PC-9 (cell line): ENCODE measurements at regions not wholly inside any gene's neighbourhood (a gene's known extent, or its start where the extent isn't known, plus 50 kb on each side); places are given as distances from the start of the nearest gene placed in this dataset.
A peak's percentile ranks its signal among the peaks of the same experiment; 100 is the strongest.

Experiments used
- BruUV-seq: library from RNA; stranded (reverse); fragments of 400-500 nt; replicated peaks from 2 replicates; lab custom pipeline; 2021; lab: Mats Ljungman, UMichigan
- CTCF ChIA-PET: fragments of 300-600 bp; sonication (Branson Sonifier 250); formaldehyde crosslinking; loops from one replicate; lab custom pipeline; 2022; ENCODE audit warnings: antibody characterized with exemption; lab: Charles Lee
- POLR2A ChIA-PET: fragments of 300-600 bp; sonication (Branson Sonifier 250); formaldehyde crosslinking; loops from one replicate; lab custom pipeline; 2022; ENCODE audit warnings: antibody characterized with exemption; ENCODE audit not compliant: unreplicated experiment; lab: Charles Lee
- DNase-seq, 2 experiments: peaks; one replicate each; pipeline versions ENCODE4 v3.0.0 to v3.0.0-alpha.2; 2015 to 2022; ENCODE audit warnings: mixed read lengths in 1 of 2
- H2AFZ ChIP-seq: fragments of 200-600 bp; sonication (generic); 2 replicates; pipeline ENCODE4 v1.8.1; 2017; ENCODE audit warnings: antibody characterized with exemption
- H3F3A ChIP-seq: fragments of 200-600 bp; sonication (generic); 2 replicates; pipeline ENCODE4 v1.8.1; 2017; ENCODE audit warnings: antibody characterized with exemption, mild to moderate bottlenecking, low read depth; ENCODE audit not compliant: insufficient read depth
- H3K27ac ChIP-seq: fragments of 200-600 bp; sonication (generic); 2 replicates; pipeline ENCODE4 v1.6.1; 2016; ENCODE audit warnings: mixed run types
- H3K27me3 ChIP-seq: fragments of 200-600 bp; sonication (generic); 2 replicates; pipeline ENCODE4 v1.6.1; 2016; ENCODE audit warnings: low read depth, mixed run types; ENCODE audit not compliant: insufficient read depth
- H3K36me3 ChIP-seq: fragments of 200-600 bp; sonication (generic); 2 replicates; pipeline ENCODE4 v1.6.1; 2016; ENCODE audit warnings: low read depth, mixed run types
- H3K4me1 ChIP-seq: fragments of 200-600 bp; sonication (generic); replicated peaks from 2 replicates; pipeline ENCODE4 v1.6.1; 2016; ENCODE audit warnings: mixed run types; ENCODE audit not compliant: insufficient read depth
- H3K4me2 ChIP-seq: fragments of 200-600 bp; sonication (generic); 2 replicates; pipeline ENCODE4 v1.6.1; 2017; ENCODE audit warnings: mixed run types
- H3K4me3 ChIP-seq: fragments of 200-600 bp; sonication (generic); 2 replicates; pipeline ENCODE4 v1.6.1; 2016; ENCODE audit warnings: mixed run types
- H3K79me2 ChIP-seq: fragments of 200-600 bp; sonication (generic); 2 replicates; pipeline ENCODE4 v1.6.1; 2017; ENCODE audit warnings: low read depth, mixed run types
- H3K9me2 ChIP-seq: fragments of 200-600 bp; sonication (generic); 2 replicates; pipeline ENCODE4 v1.8.1; 2017; ENCODE audit warnings: mild to moderate bottlenecking; ENCODE audit not compliant: insufficient read depth
- H3K9me3 ChIP-seq: fragments of 200-600 bp; sonication (generic); 2 replicates; pipeline ENCODE4 v1.8.1; 2016; ENCODE audit warnings: low read depth; ENCODE audit not compliant: insufficient read depth
- H4K20me1 ChIP-seq: fragments of 200-600 bp; sonication (generic); 2 replicates; pipeline ENCODE4 v1.8.1; 2017; ENCODE audit not compliant: insufficient read depth
- EZH2 ChIP-seq: fragments of 200-600 bp; sonication (generic); IDR thresholded peaks from 2 replicates; pipeline ENCODE4 v1.8.0; 2017; ENCODE audit warnings: antibody characterized with exemption, low read depth
- intact Hi-C: fragments of 100-400 bp; cut with micrococcal nuclease; formaldehyde crosslinking; loops from one replicate; pipeline ENCODE4 v1.10.0; 2022; ENCODE audit not compliant: unreplicated experiment
- TF ChIP-seq, protein P1 (sequence below): fragments of 200-600 bp; sonication (generic); conservative IDR thresholded peaks from 2 replicates; pipeline ENCODE4 v1.6.1; 2017; ENCODE audit warnings: mixed run types, antibody characterized with exemption, mild to moderate bottlenecking, moderate library complexity

GRCh38 chr7:145053781-145054180 lies 217.9 kb upstream of the TPK1 start:
- POLR2A ChIA-PET, result no interaction called here
- CTCF ChIA-PET, result no interaction called here
- H3K4me1 ChIP-seq, result no peaks in the 10 kb centered on the region
- H3K36me3 ChIP-seq, result no peaks in the 10 kb centered on the region
- no peaks in the 10 kb centered on the region for H3K79me2 ChIP-seq
- DNase-seq, result no peak
- BruUV-seq, result no TSS peak
- no peaks in the 10 kb centered on the region for H3K9me2 ChIP-seq
- H3F3A ChIP-seq, result no peaks in the 10 kb centered on the region
- intact Hi-C loops, result no loop called here
- no peaks in the 10 kb centered on the region for H3K9me3 ChIP-seq
- H3K4me3 ChIP-seq, result no peak overlapping the region
- H4K20me1 ChIP-seq, result no peaks in the 10 kb centered on the region
- H3K4me2 ChIP-seq, result no peak overlapping the region
- H3K27me3 ChIP-seq, result no peaks in the 10 kb centered on the region
- no peak overlapping the region for H2AFZ ChIP-seq
- TF ChIP-seq, protein P1, sequence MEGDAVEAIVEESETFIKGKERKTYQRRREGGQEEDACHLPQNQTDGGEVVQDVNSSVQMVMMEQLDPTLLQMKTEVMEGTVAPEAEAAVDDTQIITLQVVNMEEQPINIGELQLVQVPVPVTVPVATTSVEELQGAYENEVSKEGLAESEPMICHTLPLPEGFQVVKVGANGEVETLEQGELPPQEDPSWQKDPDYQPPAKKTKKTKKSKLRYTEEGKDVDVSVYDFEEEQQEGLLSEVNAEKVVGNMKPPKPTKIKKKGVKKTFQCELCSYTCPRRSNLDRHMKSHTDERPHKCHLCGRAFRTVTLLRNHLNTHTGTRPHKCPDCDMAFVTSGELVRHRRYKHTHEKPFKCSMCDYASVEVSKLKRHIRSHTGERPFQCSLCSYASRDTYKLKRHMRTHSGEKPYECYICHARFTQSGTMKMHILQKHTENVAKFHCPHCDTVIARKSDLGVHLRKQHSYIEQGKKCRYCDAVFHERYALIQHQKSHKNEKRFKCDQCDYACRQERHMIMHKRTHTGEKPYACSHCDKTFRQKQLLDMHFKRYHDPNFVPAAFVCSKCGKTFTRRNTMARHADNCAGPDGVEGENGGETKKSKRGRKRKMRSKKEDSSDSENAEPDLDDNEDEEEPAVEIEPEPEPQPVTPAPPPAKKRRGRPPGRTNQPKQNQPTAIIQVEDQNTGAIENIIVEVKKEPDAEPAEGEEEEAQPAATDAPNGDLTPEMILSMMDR, result no peak
- no peak for TF ChIP-seq EZH2
- no peak overlapping the region for H3K27ac ChIP-seq

DNA sequence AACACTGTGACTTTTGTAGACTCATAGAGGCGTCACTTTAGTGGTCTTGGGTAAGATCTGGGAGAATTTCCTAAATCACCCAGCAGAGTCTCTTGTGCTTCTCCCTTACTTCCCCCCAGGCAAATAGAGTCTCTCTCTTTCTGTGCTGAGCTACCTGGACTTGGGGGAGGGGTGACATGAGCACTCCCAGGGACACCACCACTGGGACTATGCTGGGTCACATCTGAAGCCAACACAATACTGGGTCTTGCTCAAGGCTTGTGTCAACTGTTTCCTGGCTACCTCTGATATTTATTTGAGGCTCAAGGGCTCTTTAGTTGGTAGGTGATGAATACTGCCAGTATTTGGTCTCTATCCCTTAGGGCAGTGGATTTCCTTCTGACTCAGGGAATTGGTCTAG lies 214.6 kb upstream of the TPK1 start:
- DNase-seq, result no peak
- H4K20me1 ChIP-seq, result no peaks in the 10 kb centered on the region

GRCh38 chr7:145036604-145037405 lies 201.0 kb upstream of the TPK1 start:
- H4K20me1 ChIP-seq, result no peaks in the 10 kb centered on the region
- no peak overlapping the region for H2AFZ ChIP-seq
- no peaks in the 10 kb centered on the region for H3K9me3 ChIP-seq
- H3K27me3 ChIP-seq, result no peaks in the 10 kb centered on the region
- BruUV-seq, result no TSS peak
- H3K4me3 ChIP-seq, result no peak overlapping the region
- intact Hi-C loops, result loop anchor here (1.0 to 2.0 kb wide), 2 partner anchors 812 to 1053 kb away; no protein-coding TSS in a partner anchor
- TF ChIP-seq, protein P1, result peak; percentile 95
- TF ChIP-seq EZH2, result no peak
- no peaks in the 10 kb centered on the region for H3K4me1 ChIP-seq
- H3K79me2 ChIP-seq, result no peaks in the 10 kb centered on the region
- no peaks in the 10 kb centered on the region for H3K36me3 ChIP-seq
- peak; percentile 11 to 43 for DNase-seq
- H3K4me2 ChIP-seq, result no peak overlapping the region
- no peaks in the 10 kb centered on the region for H3F3A ChIP-seq
- CTCF ChIA-PET, result interaction anchor here (0.7 kb wide), 1 partner anchor 1190 kb away, joined by 3 read pairs; no protein-coding TSS in a partner anchor
- POLR2A ChIA-PET, result no interaction called here
- no peak overlapping the region for H3K27ac ChIP-seq
- H3K9me2 ChIP-seq, result no peaks in the 10 kb centered on the region

More for the DNA sequence above, 214.6 kb upstream of the TPK1 start:
- H3K27me3 ChIP-seq, result no peaks in the 10 kb centered on the region
- no TSS peak for BruUV-seq
- no peaks in the 10 kb centered on the region for H3K9me3 ChIP-seq
- no peak overlapping the region for H3K27ac ChIP-seq
- no peaks in the 10 kb centered on the region for H3K4me1 ChIP-seq
- no peak overlapping the region for H3K4me3 ChIP-seq
- TF ChIP-seq EZH2, result no peak
- TF ChIP-seq, protein P1, result no peak
- no peaks in the 10 kb centered on the region for H3K36me3 ChIP-seq
- no peaks in the 10 kb centered on the region for H3F3A ChIP-seq
- no peak overlapping the region for H3K4me2 ChIP-seq
- H3K79me2 ChIP-seq, result no peaks in the 10 kb centered on the region
- no peaks in the 10 kb centered on the region for H3K9me2 ChIP-seq
- CTCF ChIA-PET, result no interaction called here
- intact Hi-C loops, result no loop called here
- POLR2A ChIA-PET, result no interaction called here
- H2AFZ ChIP-seq, result no peak overlapping the region
